ENCODE measurements at regions not wholly inside any gene's neighbourhood (a gene's known extent, or its start where the extent isn't known, plus 50 kb on each side); places are given as distances from the start of the nearest gene placed in this dataset.
A peak's percentile ranks its signal among the peaks of the same experiment; 100 is the strongest.
"Not testable (repeated sequence)": the region's sequence is repeated elsewhere in the genome, so short reads cannot be mapped to it uniquely, and the experiment has no call there.

DNA sequence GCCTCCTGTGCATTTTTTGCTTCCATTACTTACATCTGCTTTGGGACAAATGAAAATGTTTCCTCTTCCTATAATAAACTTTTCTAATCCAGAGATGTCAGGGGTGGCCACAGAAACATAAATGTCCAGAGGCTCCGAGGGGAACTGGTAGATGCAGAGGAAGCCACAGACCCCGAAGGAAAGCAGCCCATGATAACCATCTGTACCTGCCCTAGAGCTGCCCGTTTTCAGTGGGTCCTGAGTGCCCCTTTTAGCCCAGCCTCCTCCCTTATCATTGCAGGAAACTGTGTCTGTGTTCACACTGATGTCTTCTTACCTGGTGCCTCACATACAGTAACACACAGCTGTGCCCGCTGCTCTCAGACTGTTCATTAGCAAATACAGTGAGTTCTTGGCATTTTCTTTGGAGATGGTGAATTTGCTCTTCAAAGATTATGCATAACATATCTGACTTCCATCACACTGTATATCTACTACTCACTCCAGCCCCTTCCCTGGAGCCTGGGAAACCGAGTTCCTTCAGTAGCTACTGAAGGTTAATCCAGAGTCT is 817.8 kb downstream of the TMEM121 start:
- ATAC-seq = not testable (repeated sequence)

GRCh38 chr14:106344791-106345479 is 818.6 kb downstream of the TMEM121 start:
- not testable (repeated sequence) for ATAC-seq

DNA sequence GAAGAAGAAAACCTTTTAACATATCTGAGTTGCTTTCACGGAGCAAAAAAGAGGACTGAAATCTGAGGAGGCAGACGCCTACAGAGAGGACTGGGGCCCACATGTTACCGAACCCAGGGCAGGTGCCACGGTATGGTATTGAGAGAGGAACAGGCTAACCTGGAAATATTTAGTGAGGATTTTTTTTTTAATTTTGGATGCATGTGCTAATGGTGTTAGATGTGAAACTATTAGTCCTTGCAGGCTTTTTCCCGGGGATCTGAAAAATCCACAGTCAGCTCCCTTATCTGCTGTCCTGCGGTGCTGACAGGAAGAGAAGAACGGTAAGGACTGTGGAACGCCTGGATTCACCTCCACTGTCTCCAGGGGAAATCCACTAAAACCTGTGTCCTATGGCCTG is 819.7 kb downstream of the TMEM121 start:
- no peak for ATAC-seq

GRCh38 chr14:106346534-106347290 is 820.3 kb downstream of the TMEM121 start:
- no peak for ATAC-seq

DNA sequence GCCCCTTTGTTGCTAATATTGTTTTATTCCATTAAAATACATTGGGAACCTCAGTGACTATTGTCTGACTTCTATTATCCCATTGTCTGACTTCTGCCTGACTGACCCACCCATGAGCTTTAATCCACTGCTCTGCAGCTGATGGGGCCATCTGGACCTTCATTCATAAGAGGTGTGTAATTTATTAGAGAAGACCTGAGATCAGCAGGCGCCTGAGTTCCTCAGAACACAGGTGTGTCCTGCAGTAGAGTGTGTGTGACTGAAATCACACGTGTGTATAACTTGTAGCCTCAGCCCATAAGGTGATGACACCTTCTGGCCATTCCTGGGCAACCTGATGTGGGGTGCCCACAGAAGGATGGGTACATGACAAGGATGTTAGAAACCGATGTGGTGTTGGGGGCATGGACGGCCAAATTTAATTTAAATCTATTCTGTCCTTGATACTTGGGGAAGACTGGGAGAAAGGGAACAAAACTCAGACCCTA is 821.0 kb downstream of the TMEM121 start:
- no peak for ATAC-seq

- ATAC-seq = no peak
These were observed 821.7 kb downstream of the TMEM121 start for GRCh38 chr14:106347890-106348755.

DNA sequence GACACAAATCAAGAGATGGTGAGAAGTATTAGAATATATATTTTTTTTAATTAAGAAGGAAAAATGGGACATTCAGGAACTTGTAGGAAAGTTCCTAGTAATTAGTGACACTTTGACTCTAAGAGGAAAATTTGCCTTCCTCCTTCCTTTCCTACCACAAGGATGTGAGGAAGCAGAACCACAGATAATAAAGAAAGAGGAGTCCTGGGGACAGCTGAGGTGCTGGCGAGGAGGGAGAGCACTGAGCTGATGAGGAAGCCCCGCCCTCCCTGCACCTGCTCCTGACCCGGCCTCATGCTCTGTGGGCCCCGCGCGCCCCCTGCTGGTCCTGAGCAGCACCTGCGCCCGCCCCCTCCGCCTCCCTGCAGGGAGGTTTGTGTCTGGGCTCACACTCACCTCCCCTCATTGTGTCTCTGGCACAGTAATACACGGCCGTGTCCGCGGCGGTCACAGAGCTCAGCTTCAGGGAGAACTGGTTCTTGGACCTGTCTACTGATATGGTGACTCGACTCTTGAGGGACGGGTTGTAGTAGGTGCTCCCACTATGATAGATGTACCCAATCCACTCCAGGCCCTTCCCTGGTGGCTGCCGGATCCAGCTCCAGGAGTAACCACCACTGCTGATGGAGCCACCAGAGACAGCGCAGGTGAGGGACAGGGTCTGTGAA is 822.6 kb downstream of the TMEM121 start:
- not testable (repeated sequence) for ATAC-seq

- ATAC-seq = not testable (repeated sequence)
These were observed 823.5 kb downstream of the TMEM121 start for GRCh38 chr14:106349678-106350457.

GRCh38 chr14:106355007-106355791 is 828.8 kb downstream of the TMEM121 start:
- ATAC-seq = not testable (repeated sequence)

- ATAC-seq = not testable (repeated sequence)
These were observed 829.7 kb downstream of the TMEM121 start for GRCh38 chr14:106355881-106356642.

- ATAC-seq = not testable (repeated sequence)
These were observed 830.2 kb downstream of the TMEM121 start for GRCh38 chr14:106356643-106356930.

DNA sequence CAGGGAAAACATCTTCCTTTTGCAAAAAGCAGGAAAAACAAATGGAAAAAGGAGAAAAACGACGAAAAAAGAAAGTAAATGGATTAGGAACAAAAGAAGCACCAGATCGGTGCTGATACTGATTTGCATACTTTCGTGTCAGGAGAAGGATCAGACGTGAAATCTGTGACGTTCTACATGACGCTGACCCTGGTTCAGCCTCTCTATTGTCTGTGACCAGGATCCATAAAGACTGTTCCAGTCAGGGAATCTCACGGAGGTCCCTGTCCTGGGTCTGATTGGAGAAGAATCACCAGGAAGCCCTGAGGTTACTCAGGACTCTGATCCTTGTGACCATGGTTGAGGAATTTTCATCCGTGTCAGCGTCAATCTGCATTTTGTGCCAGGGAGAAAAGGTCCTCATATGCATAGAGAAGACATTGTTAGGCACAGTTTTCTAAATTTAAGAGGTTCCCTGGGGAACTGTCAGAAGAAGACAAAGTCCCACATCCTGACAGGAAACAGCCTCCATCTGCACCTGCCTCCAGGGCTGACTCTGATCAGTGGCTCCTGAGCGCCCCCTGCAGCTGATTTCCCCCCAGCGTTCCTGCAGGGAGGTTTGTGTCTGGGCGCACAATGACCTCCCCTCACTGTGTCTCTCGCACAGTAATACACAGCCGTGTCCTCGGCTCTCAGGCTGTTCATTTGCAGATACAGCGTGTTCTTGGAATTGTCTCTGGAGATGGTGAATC is 832.9 kb downstream of the TMEM121 start:
- not testable (repeated sequence) for ATAC-seq

GRCh38 chr14:106365371-106365770 is 839.0 kb downstream of the TMEM121 start:
- ATAC-seq = not testable (repeated sequence)

GRCh38 chr14:106365894-106366293 is 839.5 kb downstream of the TMEM121 start:
- not testable (repeated sequence) for ATAC-seq

GRCh38 chr14:106366971-106367370 is 840.6 kb downstream of the TMEM121 start:
- ATAC-seq = not testable (repeated sequence)

DNA sequence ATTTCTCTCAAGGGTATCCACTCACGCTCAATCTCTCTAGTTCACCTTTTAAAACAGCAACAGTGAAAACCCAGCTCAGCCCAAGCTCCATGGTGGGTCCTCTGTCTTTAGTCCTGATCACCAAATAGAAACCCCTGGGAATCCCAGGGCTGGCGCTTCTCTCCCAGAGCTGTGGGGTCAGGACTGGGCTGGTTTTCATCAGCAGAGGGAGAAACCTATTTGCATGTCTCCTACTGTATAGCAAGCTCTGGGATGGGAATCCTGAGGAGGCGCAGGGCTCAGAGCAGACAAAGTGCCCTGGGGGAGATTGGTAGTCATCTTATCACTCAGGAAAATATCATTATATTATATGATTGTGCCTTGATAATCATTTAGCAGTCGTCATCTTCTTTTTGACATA is 843.1 kb downstream of the TMEM121 start:
- not testable (repeated sequence) for ATAC-seq

DNA sequence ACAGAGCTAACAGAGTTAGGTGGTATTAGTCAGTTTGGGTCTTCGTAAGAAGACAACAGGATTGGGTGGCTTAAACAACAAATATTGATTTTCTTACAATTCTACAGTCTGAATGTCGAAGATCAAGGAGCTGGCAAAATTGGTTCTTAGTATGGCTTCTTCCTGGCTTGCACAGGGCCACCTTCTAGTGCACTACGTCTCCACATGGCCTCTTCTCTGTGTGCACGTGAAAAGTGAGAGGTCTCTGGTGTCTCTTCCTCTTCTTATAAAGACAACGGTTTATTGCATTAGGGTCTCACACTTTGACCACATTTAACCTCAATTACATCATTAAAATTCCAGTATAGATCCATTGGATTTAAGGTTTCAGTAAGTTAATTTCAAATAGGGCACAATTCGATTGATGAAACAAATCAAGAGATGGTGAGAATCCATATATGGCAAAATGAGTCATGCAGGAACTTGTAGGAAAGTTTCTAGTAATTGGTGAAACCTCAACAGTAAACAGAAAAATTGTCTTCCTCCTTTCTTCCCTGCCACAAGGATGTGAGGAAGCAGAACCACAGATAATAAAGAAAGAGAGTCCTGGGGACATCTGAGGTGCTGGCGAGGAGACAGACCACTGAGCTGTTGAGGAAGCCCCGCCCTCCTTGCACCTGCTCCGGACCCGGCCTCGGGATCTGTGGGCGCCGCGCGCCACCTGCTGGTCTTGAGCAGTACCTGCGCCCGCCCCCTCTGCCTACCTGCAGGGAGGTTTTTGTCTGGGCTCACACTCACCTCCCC is 846.7 kb downstream of the TMEM121 start:
- ATAC-seq = peak; percentile 66

GRCh38 chr14:106373653-106374110 is 847.3 kb downstream of the TMEM121 start:
- not testable (repeated sequence) for ATAC-seq
